ENCODE measurements at regions not wholly inside any gene's neighbourhood (a gene's known extent, or its start where the extent isn't known, plus 50 kb on each side); places are given as distances from the start of the nearest gene placed in this dataset.

GRCh38 chr2:117512307-117512706, 302.2 kb upstream of the DDX18 start:
- ChIA-PET POLR2A (no interaction called here), CTCF (no interaction called here)
- Mint-ChIP-seq H3K9me3 (peaks cover 2% of the 10 kb centered on the region), H3K4me3 (no peak overlapping the region), H3K27me3 (no peaks in the 10 kb centered on the region), H3K36me3 (ENCODE audit: low read depth) (no peaks in the 10 kb centered on the region), H3K4me1 (ENCODE audit: low read depth) (no peaks in the 10 kb centered on the region), H3K27ac (no peak overlapping the region)
- DNase-seq, result no peak
- no peak for TF ChIP-seq CTCF (IDR thresholded peaks at IDR 0.05)
- ATAC-seq, result no peak
- intact Hi-C loops (cut with micrococcal nuclease), result no loop called here

DNA sequence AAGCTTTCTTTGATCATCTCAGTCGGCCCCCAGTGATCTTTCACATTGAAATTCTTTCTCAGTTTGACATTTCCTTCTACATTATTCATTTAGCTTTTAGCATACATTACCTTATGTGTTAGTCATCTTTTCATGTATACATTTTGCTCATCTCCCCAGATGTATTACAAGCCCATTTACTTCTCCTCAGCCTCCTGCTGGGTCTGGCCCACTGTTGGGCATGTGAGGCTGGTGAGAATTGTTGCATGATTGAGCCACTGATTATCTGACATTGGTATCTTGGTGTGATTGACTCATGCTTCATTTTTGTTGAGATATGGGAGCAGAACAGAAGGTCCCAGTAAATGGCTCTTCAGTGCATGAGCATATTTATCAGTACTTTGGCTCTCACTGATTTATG, 300.1 kb upstream of the DDX18 start:
- no peaks in the 10 kb centered on the region for H3K36me3 Mint-ChIP-seq (ENCODE audit: low read depth)
- CTCF ChIA-PET, result no interaction called here
- no peak overlapping the region for H3K4me3 Mint-ChIP-seq
- DNase-seq (no peak), ATAC-seq (no peak)
- no peak for TF ChIP-seq CTCF (IDR thresholded peaks at IDR 0.05)
- no peaks in the 10 kb centered on the region for H3K4me1 Mint-ChIP-seq (ENCODE audit: low read depth)
- POLR2A ChIA-PET, result no interaction called here
- no peaks in the 10 kb centered on the region for H3K27me3 Mint-ChIP-seq
- no peak overlapping the region for H3K27ac Mint-ChIP-seq
- intact Hi-C loops (cut with micrococcal nuclease), result no loop called here
- H3K9me3 Mint-ChIP-seq, result peaks cover 2% of the 10 kb centered on the region

GRCh38 chr2:117519238-117519637, 295.3 kb upstream of the DDX18 start:
- H3K27ac Mint-ChIP-seq, result no peak overlapping the region
- no peak for ATAC-seq

DNA sequence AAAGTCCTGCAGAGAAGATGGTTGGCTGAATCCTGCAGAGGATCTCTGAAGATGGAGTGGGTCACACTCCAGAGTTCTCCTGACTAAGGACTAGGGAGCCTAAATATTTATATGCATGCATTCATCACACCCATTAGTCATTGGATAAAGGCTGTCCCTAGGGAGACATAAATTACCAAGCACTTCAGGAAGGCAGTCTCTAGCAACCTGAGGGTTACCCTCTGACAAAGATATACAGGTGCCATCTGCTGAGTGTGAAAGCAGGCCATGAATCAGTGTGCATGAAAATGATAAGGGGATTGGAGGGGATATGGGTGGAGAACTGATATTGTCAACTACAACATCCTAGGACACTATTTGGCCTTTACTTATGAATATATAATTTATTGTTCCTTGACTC, 294.8 kb upstream of the DDX18 start:
- ATAC-seq (no peak), DNase-seq (no peak)
- POLR2A ChIA-PET, result no interaction called here
- H3K4me3 Mint-ChIP-seq, result no peak overlapping the region
- no peaks in the 10 kb centered on the region for H3K36me3 Mint-ChIP-seq (ENCODE audit: low read depth)
- no peak overlapping the region for H3K27ac Mint-ChIP-seq
- H3K27me3 Mint-ChIP-seq, result no peaks in the 10 kb centered on the region
- no peak for TF ChIP-seq CTCF (IDR thresholded peaks at IDR 0.05)
- CTCF ChIA-PET, result no interaction called here
- no peaks in the 10 kb centered on the region for H3K9me3 Mint-ChIP-seq
- H3K4me1 Mint-ChIP-seq (ENCODE audit: low read depth), result no peaks in the 10 kb centered on the region
- intact Hi-C loops (cut with micrococcal nuclease), result no loop called here

More at GRCh38 chr2:117519238-117519637, 295.3 kb upstream of the DDX18 start:
- H3K9me3 Mint-ChIP-seq, result no peaks in the 10 kb centered on the region
- ChIA-PET CTCF (no interaction called here), POLR2A (no interaction called here)
- H3K4me1 Mint-ChIP-seq (ENCODE audit: low read depth), result no peaks in the 10 kb centered on the region
- intact Hi-C loops (cut with micrococcal nuclease), result no loop called here
- DNase-seq, result no peak
- H3K27me3 Mint-ChIP-seq, result no peaks in the 10 kb centered on the region
- no peaks in the 10 kb centered on the region for H3K36me3 Mint-ChIP-seq (ENCODE audit: low read depth)
- H3K4me3 Mint-ChIP-seq, result no peak overlapping the region
- no peak for TF ChIP-seq CTCF (IDR thresholded peaks at IDR 0.05)

GRCh38 chr2:117523267-117523666, 291.2 kb upstream of the DDX18 start:
- intact Hi-C loops (cut with micrococcal nuclease), result no loop called here
- Mint-ChIP-seq H3K9me3 (no peaks in the 10 kb centered on the region), H3K27ac (no peak overlapping the region), H3K36me3 (ENCODE audit: low read depth) (no peaks in the 10 kb centered on the region), H3K4me1 (ENCODE audit: low read depth) (no peaks in the 10 kb centered on the region), H3K27me3 (no peaks in the 10 kb centered on the region), H3K4me3 (no peak overlapping the region)
- ATAC-seq, result no peak
- DNase-seq, result no peak
- TF ChIP-seq CTCF (IDR thresholded peaks at IDR 0.05), result no peak
- ChIA-PET POLR2A (no interaction called here), CTCF (no interaction called here)
